ENCODE measurements at regions not wholly inside any gene's neighbourhood (a gene's known extent, or its start where the extent isn't known, plus 50 kb on each side); places are given as distances from the start of the nearest gene placed in this dataset.

DNA sequence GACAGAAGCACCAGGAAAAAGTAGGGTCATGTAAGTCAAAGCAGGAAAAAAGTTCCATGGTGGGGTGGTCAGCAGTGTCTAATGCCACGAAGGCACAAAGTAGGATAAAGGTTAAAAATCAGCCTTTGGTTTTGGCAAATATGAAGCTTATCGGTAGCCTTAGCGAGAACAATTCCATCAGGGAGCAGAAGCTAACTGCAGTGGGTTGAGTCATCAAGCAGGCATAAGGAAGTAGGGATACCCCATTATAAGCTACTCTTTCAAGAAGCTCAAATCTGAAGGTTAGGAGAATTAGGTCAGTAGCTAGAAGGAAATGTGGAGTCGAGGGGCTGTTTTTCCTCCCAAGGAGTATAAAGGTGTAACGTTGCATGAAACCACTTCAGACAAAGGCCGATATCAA lies 57.5 kb upstream of the USPL1 start:
- no peak for TF ChIP-seq ZBTB7A (IDR thresholded peaks at IDR 0.05; ENCODE audit: low read depth)
- TF ChIP-seq, protein P1, sequence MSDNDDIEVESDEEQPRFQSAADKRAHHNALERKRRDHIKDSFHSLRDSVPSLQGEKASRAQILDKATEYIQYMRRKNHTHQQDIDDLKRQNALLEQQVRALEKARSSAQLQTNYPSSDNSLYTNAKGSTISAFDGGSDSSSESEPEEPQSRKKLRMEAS (IDR thresholded peaks at IDR 0.05): no peak
- no peak for TF ChIP-seq EP300 (IDR thresholded peaks at IDR 0.05; ENCODE audit: borderline replicate concordance)
- no peak for TF ChIP-seq FOXM1 (IDR thresholded peaks at IDR 0.05; ENCODE audit: borderline replicate concordance, low read depth)
- TF ChIP-seq, protein P2, sequence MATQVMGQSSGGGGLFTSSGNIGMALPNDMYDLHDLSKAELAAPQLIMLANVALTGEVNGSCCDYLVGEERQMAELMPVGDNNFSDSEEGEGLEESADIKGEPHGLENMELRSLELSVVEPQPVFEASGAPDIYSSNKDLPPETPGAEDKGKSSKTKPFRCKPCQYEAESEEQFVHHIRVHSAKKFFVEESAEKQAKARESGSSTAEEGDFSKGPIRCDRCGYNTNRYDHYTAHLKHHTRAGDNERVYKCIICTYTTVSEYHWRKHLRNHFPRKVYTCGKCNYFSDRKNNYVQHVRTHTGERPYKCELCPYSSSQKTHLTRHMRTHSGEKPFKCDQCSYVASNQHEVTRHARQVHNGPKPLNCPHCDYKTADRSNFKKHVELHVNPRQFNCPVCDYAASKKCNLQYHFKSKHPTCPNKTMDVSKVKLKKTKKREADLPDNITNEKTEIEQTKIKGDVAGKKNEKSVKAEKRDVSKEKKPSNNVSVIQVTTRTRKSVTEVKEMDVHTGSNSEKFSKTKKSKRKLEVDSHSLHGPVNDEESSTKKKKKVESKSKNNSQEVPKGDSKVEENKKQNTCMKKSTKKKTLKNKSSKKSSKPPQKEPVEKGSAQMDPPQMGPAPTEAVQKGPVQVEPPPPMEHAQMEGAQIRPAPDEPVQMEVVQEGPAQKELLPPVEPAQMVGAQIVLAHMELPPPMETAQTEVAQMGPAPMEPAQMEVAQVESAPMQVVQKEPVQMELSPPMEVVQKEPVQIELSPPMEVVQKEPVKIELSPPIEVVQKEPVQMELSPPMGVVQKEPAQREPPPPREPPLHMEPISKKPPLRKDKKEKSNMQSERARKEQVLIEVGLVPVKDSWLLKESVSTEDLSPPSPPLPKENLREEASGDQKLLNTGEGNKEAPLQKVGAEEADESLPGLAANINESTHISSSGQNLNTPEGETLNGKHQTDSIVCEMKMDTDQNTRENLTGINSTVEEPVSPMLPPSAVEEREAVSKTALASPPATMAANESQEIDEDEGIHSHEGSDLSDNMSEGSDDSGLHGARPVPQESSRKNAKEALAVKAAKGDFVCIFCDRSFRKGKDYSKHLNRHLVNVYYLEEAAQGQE (IDR thresholded peaks at IDR 0.05; ENCODE audit: low read depth): no peak
- no peak for TF ChIP-seq YY1 (IDR thresholded peaks at IDR 0.05; ENCODE audit: low read depth)
- no peak for TF ChIP-seq TAF1 (IDR thresholded peaks at IDR 0.05; ENCODE audit: low read depth)
- no peak for TF ChIP-seq RAD21 (IDR thresholded peaks at IDR 0.05; ENCODE audit: low read depth)
- TF ChIP-seq CREB1 (IDR thresholded peaks at IDR 0.05; ENCODE audit: low read depth): no peak
- no peak for TF ChIP-seq NFIC (IDR thresholded peaks at IDR 0.05)

Measured in Ishikawa (cell line).